GM12892 (cell line): ENCODE measurements at regions not wholly inside any gene's neighbourhood (a gene's known extent, or its start where the extent isn't known, plus 50 kb on each side); places are given as distances from the start of the nearest gene placed in this dataset.

ENCODE experiments used
- DNase-seq: peaks from one replicate; pipeline ENCODE4 v3.0.0; 2011; ENCODE audit not compliant: insufficient read length
- FAIRE-seq: peaks from 2 replicates; lab custom pipeline; 2011; peaks lifted over from hg19 to GRCh38; lab: Jason Lieb, UNC
- POLR2A ChIP-seq: IDR thresholded peaks from 2 replicates; pipeline ENCODE4 v1.6.1; 2011; ENCODE audit warnings: low read depth, low read length, control low read depth
- POLR2AphosphoS5 ChIP-seq: IDR thresholded peaks from 2 replicates; pipeline ENCODE4 v1.6.1; 2011; ENCODE audit warnings: low read depth, low read length, control low read depth
- TAF1 ChIP-seq: IDR thresholded peaks from 2 replicates; pipeline ENCODE4 v1.6.1; 2011; ENCODE audit warnings: low read depth, mild to moderate bottlenecking, control low read depth, low read length, borderline replicate concordance

GRCh38 chr5:14090755-14091154 is 52.4 kb upstream of the TRIO start:
- TF ChIP-seq POLR2AphosphoS5: no peak
- TF ChIP-seq TAF1: no peak
- TF ChIP-seq POLR2A: no peak
- peak; percentile 9 for FAIRE-seq
- no peak for DNase-seq

- TF ChIP-seq TAF1 (no peak), POLR2A (no peak), POLR2AphosphoS5 (no peak)
- DNase-seq (no peak), FAIRE-seq (no peak)
Observed at GRCh38 chr5:14090290-14090689, 52.9 kb upstream of the TRIO start.

DNA sequence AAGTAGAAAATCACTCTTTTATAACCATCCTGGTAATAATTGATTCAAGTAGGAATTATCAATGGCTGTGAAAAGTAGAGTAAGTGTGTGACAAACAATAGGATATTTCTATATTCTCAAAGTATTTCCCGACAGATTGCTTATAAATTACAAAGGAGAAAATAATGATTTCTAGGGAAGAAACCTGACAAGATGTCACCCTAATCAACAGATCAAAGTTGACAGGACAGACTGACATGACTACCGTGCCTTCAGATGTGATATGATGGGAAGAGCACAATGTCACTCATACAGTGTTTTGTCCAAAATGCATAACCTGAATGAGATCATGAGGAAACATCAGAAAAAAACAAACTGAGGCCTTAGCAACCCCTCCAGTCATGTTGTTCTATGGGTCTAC is 53.9 kb upstream of the TRIO start:
- DNase-seq (no peak), FAIRE-seq (no peak)
- TF ChIP-seq POLR2AphosphoS5 (no peak), POLR2A (no peak), TAF1 (no peak)

- no peak for DNase-seq
- TF ChIP-seq POLR2A (no peak), TAF1 (no peak), POLR2AphosphoS5 (no peak)
- FAIRE-seq: no peak
Observed at GRCh38 chr5:14086261-14086660, 56.9 kb upstream of the TRIO start.

GRCh38 chr5:14082973-14083372 is 60.2 kb upstream of the TRIO start:
- no peak for DNase-seq
- no peak for FAIRE-seq
- TF ChIP-seq TAF1: no peak
- no peak for TF ChIP-seq POLR2AphosphoS5
- no peak for TF ChIP-seq POLR2A

GRCh38 chr5:14082523-14082922 is 60.6 kb upstream of the TRIO start:
- TF ChIP-seq POLR2A: no peak
- no peak for TF ChIP-seq TAF1
- TF ChIP-seq POLR2AphosphoS5: no peak
- DNase-seq: no peak
- no peak for FAIRE-seq

- no peak for DNase-seq
- TF ChIP-seq POLR2A (no peak), TAF1 (no peak), POLR2AphosphoS5 (no peak)
- no peak for FAIRE-seq
Observed at GRCh38 chr5:14081791-14082190, 61.4 kb upstream of the TRIO start.

- DNase-seq (no peak), FAIRE-seq (no peak)
- TF ChIP-seq POLR2AphosphoS5 (no peak), POLR2A (no peak), TAF1 (no peak)
Observed at GRCh38 chr5:14078716-14079115, 64.4 kb upstream of the TRIO start.

DNA sequence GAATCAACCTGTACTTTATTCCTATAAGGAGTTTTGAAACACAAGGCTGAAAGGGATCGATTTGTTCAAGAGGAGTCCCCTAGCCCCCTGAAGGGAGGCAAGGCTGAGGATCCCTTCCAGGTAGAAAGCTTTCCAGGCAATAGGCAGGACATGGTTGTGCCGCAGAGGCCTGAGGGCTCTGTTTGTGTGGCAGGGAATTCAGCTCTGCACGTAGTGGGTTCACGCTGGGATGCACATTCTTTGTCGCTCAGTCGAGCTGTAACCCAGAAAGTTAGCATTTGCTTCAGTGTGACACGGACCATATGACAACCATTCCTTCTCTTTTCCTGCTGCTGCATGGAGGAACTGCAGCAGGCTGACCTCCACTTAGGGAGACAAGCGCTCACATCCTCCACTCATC is 65.6 kb upstream of the TRIO start:
- no peak for FAIRE-seq
- no peak for DNase-seq
- TF ChIP-seq POLR2A (no peak), TAF1 (no peak), POLR2AphosphoS5 (no peak)

- DNase-seq: no peak
- no peak for FAIRE-seq
- no peak for TF ChIP-seq POLR2A
- TF ChIP-seq TAF1: no peak
- TF ChIP-seq POLR2AphosphoS5: no peak
Observed at GRCh38 chr5:14076561-14076960, 66.6 kb upstream of the TRIO start.

DNA sequence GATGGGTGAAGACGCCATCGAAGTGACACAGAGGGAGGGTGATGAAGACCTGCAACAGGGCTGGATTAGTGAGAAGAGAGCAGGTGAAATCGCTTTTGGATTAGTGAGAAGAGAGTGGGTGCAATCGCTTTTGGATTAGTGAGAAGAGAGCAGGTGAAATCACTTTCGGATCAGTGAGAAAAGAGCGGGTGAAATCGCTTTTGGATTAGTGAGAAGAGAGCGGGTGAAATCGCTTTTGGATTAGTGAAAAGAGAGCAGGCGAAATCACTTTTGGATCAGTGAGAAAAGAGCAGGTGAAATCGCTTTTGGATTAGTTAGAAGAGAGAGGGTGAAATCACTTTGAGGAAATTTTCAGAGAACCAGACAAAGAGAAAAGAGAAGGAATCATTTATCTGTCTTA is 67.2 kb upstream of the TRIO start:
- no peak for TF ChIP-seq TAF1
- no peak for TF ChIP-seq POLR2A
- no peak for TF ChIP-seq POLR2AphosphoS5
- no peak for DNase-seq
- FAIRE-seq: no peak

DNA sequence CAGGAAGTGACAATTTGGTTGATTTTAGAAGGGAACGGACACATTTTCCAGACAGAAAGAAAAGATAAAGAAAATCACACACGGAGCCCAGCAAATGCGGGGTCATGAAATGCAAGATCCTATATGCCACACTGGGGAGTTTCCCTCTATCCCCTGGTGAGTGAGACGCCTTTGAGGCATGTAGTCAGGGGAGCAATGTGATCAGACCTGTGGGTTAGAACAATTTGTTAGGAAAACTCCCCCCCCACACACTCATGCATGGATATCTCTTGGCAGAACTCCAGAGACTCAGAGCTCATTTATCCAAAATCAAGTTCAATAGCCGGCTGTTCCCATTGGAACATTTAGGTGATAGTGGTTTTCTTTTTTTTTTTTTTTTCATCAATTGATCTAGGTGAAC is 71.7 kb upstream of the TRIO start:
- TF ChIP-seq TAF1: no peak
- no peak for FAIRE-seq
- no peak for DNase-seq

- DNase-seq: no peak
- FAIRE-seq: no peak
- TF ChIP-seq POLR2AphosphoS5: no peak
- TF ChIP-seq POLR2A: no peak
- TF ChIP-seq TAF1: no peak
Observed at GRCh38 chr5:14069021-14069420, 74.1 kb upstream of the TRIO start.
